ENCODE measurements at regions not wholly inside any gene's neighbourhood (a gene's known extent, or its start where the extent isn't known, plus 50 kb on each side); places are given as distances from the start of the nearest gene placed in this dataset.

DNA sequence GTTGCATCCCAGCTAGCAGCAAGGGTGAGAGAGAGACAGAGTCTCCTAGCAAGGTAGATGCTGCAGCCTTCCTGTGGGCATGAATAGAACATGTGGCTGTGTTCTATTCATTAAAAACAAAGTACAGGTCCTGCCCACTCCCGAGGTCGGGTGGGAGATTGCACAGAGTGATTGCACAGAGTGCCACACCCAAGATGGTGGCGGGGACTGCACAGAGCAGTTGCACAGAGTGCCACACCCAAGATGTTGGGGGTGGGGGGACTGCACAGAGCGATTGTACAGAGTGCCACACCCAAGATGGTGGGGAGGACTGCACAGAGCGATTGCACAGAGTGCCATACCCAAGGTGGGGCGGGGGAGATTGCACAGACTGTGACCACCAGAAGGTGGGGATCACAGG is 410.8 kb upstream of the EEF2KMT start:
- TF ChIP-seq CTCF (IDR thresholded peaks at IDR 0.05) = no peak
- H3K27me3 ChIP-seq = no peaks in the 10 kb centered on the region
- no peak for DNase-seq (ENCODE audit: low spot score)
- no peak overlapping the region for H3K27ac ChIP-seq
- no peak overlapping the region for H3K4me3 ChIP-seq
- H3K36me3 ChIP-seq = no peaks in the 10 kb centered on the region
- H3K4me1 ChIP-seq = no peaks in the 10 kb centered on the region
- no peaks in the 10 kb centered on the region for H3K9me3 ChIP-seq

DNA sequence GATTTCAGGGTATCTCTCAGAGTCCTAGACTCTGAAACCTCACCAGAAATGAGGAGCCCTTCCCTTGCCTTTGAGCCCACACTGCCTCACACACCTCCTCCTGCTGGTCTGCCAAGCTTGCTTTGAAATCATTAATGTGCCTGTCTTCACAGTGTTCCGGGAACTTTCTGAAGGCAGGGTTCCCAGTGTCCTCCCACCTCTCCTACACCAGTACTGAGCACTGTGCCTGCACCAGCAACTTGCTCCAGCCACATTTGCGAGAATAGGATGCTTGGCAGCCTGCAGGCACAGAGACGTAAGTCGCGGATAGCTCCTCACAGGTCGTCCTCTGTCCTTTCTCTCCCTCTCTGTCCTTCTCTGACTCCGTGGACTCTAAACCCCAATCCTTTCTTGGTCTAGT is 408.4 kb upstream of the EEF2KMT start:
- no peak overlapping the region for H3K27ac ChIP-seq
- H3K4me1 ChIP-seq = no peaks in the 10 kb centered on the region
- TF ChIP-seq CTCF (IDR thresholded peaks at IDR 0.05) = no peak
- H3K4me3 ChIP-seq = no peak overlapping the region
- DNase-seq (ENCODE audit: low spot score) = no peak
- no peaks in the 10 kb centered on the region for H3K9me3 ChIP-seq
- H3K36me3 ChIP-seq = no peaks in the 10 kb centered on the region
- no peaks in the 10 kb centered on the region for H3K27me3 ChIP-seq

GRCh38 chr16:5505091-5505887 is 407.7 kb upstream of the EEF2KMT start:
- no peaks in the 10 kb centered on the region for H3K9me3 ChIP-seq
- no peaks in the 10 kb centered on the region for H3K36me3 ChIP-seq
- no peak for DNase-seq (ENCODE audit: low spot score)
- H3K27ac ChIP-seq = no peak overlapping the region
- no peaks in the 10 kb centered on the region for H3K4me1 ChIP-seq
- no peaks in the 10 kb centered on the region for H3K27me3 ChIP-seq
- H3K4me3 ChIP-seq = no peak overlapping the region
- no peak for TF ChIP-seq CTCF (IDR thresholded peaks at IDR 0.05)

DNA sequence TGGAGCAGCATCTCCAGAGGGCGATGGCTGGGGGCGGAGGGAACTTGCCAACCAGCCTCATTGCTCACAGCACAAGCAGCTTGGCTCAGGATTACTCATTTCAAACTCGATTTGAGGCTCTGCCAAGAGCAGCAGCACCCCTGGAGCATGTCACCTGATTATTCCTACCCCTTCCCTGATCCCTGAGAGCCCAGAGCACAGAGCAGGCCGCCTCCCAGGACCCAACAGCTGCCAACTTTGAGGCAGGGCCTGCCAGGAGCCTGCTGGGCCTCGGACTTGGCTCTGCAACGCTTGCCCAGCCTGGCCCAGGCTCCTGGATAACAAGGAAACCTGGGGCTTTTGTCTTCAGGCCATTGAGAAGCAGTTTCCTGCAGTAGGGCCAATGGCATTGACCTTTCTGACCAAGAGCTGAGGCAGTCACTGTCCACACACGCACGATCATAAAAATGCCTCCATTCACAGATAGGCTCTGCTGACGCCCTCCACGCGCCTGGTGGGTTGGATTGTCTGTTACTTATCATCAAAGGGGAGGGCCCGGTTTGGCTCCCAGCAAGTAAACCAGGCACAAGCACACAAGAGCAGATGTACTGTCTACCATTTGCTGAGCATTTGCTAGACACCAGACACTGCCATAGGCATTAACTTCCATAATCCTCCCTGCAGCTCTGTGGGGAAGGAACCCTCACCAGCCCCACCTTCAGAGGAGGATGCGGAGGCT is 406.6 kb upstream of the EEF2KMT start:
- H3K27me3 ChIP-seq = no peaks in the 10 kb centered on the region
- no peaks in the 10 kb centered on the region for H3K36me3 ChIP-seq
- H3K4me1 ChIP-seq = no peaks in the 10 kb centered on the region
- TF ChIP-seq CTCF (IDR thresholded peaks at IDR 0.05) = no peak
- H3K9me3 ChIP-seq = no peaks in the 10 kb centered on the region
- H3K4me3 ChIP-seq = no peak overlapping the region
- DNase-seq (ENCODE audit: low spot score) = no peak
- no peak overlapping the region for H3K27ac ChIP-seq

GRCh38 chr16:5502944-5503343 is 405.3 kb upstream of the EEF2KMT start:
- Histone ChIP-seq H3K36me3 (no peaks in the 10 kb centered on the region), H3K9me3 (no peaks in the 10 kb centered on the region), H3K4me3 (no peak overlapping the region), H3K27me3 (no peaks in the 10 kb centered on the region), H3K4me1 (no peaks in the 10 kb centered on the region), H3K27ac (no peak overlapping the region)
- TF ChIP-seq CTCF (IDR thresholded peaks at IDR 0.05) = no peak
- DNase-seq (ENCODE audit: low spot score) = no peak

Measured in right atrium auricular region (tissue), 2 donors.